Smooth muscle cell (in vitro differentiated cells): ENCODE measurements at regions not wholly inside any gene's neighbourhood (a gene's known extent, or its start where the extent isn't known, plus 50 kb on each side); places are given as distances from the start of the nearest gene placed in this dataset.

ENCODE experiments used
- DNase-seq: peaks from one replicate; lab custom pipeline; 2025; ENCODE audit not compliant: unreplicated experiment; lab: John Stamatoyannopoulos, UW
- H2AFZ ChIP-seq: fragments of 200-600 bp; sonication (generic); 2 replicates; pipeline ENCODE4 v1.6.0; 2016; ENCODE audit warnings: antibody characterized with exemption, low read depth, mild to moderate bottlenecking
- H3F3A ChIP-seq: fragments of 200-600 bp; sonication (generic); 2 replicates; pipeline ENCODE4 v1.6.0; 2017; ENCODE audit warnings: antibody characterized with exemption, low read depth
- H3K27ac ChIP-seq: fragments of 200-600 bp; sonication (generic); 2 replicates; pipeline ENCODE4 v1.5.1; 2016; ENCODE audit warnings: low read depth, mild to moderate bottlenecking
- H3K27me3 ChIP-seq: fragments of 200-600 bp; sonication (generic); 2 replicates; pipeline ENCODE4 v1.6.1; 2016; ENCODE audit warnings: low read depth, mild to moderate bottlenecking
- H3K36me3 ChIP-seq: fragments of 200-600 bp; sonication (generic); 2 replicates; pipeline ENCODE4 v1.5.1; 2016; ENCODE audit warnings: low read depth
- H3K4me1 ChIP-seq: fragments of 200-600 bp; sonication (generic); 2 replicates; pipeline ENCODE4 v1.5.1; 2016; ENCODE audit warnings: low read depth
- H3K4me2 ChIP-seq: fragments of 200-600 bp; sonication (generic); 2 replicates; pipeline ENCODE4 v1.6.0; 2016; ENCODE audit warnings: mild to moderate bottlenecking
- H3K4me3 ChIP-seq: fragments of 200-600 bp; sonication (generic); 2 replicates; pipeline ENCODE4 v1.5.1; 2016; ENCODE audit warnings: mild to moderate bottlenecking
- H3K79me2 ChIP-seq: fragments of 200-600 bp; sonication (generic); 2 replicates; pipeline ENCODE4 v1.6.0; 2016; ENCODE audit warnings: low read depth, mild to moderate bottlenecking
- H3K9ac ChIP-seq: fragments of 200-600 bp; sonication (generic); 2 replicates; pipeline ENCODE4 v1.6.0; 2016; ENCODE audit warnings: low read depth
- H3K9me3 ChIP-seq: fragments of 200-600 bp; sonication (generic); replicated peaks from 2 replicates; pipeline ENCODE4 v1.5.1; 2016; ENCODE audit warnings: low read depth
- H4K20me1 ChIP-seq: fragments of 200-600 bp; sonication (generic); 2 replicates; pipeline ENCODE4 v1.6.0; 2016; ENCODE audit warnings: low read depth
- CTCF ChIP-seq: fragments of 200-600 bp; sonication (generic); IDR thresholded peaks from 2 replicates; pipeline ENCODE4 v1.5.1; 2017; ENCODE audit warnings: borderline replicate concordance, mild to moderate bottlenecking, antibody characterized with exemption; ENCODE audit not compliant: insufficient read depth, poor library complexity, severe bottlenecking
- WGBS: methylation state at CpG from one replicate; pipeline ENCODE4 v1.1.7; 2016; ENCODE audit warnings: low lambda C conversion rate; 5-methylcytosine and 5-hydroxymethylcytosine counted together

DNA sequence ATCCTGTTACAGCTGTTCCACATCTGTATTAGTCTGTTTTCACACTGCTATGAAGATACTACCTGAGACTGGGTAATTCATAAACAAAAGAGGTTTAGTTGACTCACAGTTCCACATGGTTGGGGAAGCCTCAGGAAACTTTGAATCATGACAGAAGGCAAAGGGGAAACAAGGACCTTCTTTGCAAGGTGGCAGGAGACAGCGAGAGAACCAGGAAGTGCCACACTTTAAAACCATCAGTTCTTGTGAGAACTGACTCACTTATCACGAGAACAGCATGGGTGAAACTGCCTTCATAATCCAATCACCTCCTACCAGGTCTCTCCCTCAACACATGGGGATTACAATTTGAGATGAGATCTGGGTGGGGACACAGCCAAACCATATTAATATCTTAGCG is 110.3 kb upstream of the TRABD2B start:
- Histone ChIP-seq H3K9me3 (no peaks in the 10 kb centered on the region), H4K20me1 (no peaks in the 10 kb centered on the region), H3K79me2 (no peaks in the 10 kb centered on the region), H3K27ac (no peak overlapping the region), H3K36me3 (no peaks in the 10 kb centered on the region), H3K4me2 (no peak overlapping the region), H2AFZ (no peak overlapping the region), H3K27me3 (peaks cover 6% of the 10 kb centered on the region), H3K4me3 (no peak overlapping the region), H3K9ac (no peak overlapping the region), H3K4me1 (no peaks in the 10 kb centered on the region), H3F3A (no peaks in the 10 kb centered on the region)
- WGBS: 69% methylated on average over 3 of the region's 3 CpGs
- TF ChIP-seq CTCF: no peak
- no peak for DNase-seq

- no peak for TF ChIP-seq CTCF
- H3K27ac ChIP-seq: no peak overlapping the region
- 98% methylated on average over 2 of the region's 2 CpGs for WGBS
Measured at GRCh38 chr1:48106049-48106448, 108.9 kb upstream of the TRABD2B start.

DNA sequence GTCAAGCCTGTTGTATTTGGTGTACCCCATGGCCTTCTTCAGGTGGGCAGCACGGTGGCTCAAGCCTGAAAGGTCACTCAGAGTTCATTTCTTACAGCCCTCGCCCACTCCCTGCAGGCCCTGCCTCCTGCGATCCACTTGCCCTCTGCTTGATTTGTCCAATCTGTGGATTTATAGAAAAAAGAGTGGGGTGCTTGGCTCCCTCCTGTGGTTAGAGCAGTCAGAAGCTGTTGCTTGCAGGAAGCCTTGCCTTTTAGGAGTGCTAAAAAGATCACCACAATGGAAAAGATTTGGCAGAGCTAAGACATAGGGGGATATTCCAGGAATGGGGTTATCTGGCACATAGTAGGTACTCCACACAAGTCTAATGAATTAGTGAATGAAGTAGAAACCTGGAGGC is 108.0 kb upstream of the TRABD2B start:
- DNase-seq: no peak
- Histone ChIP-seq H3K27me3 (no peaks in the 10 kb centered on the region), H3K9ac (no peak overlapping the region), H4K20me1 (no peaks in the 10 kb centered on the region), H3F3A (no peaks in the 10 kb centered on the region), H3K79me2 (no peaks in the 10 kb centered on the region), H3K36me3 (no peaks in the 10 kb centered on the region), H3K27ac (no peak overlapping the region), H3K4me2 (no peak overlapping the region), H3K9me3 (no peaks in the 10 kb centered on the region), H3K4me3 (no peak overlapping the region), H3K4me1 (no peaks in the 10 kb centered on the region), H2AFZ (no peak overlapping the region)
- peak; percentile 39 for TF ChIP-seq CTCF
- WGBS: 89% methylated on average over 3 of the region's 3 CpGs

More at GRCh38 chr1:48106049-48106448, 108.9 kb upstream of the TRABD2B start:
- no peak overlapping the region for H3K4me2 ChIP-seq
- no peak for DNase-seq
- H3K79me2 ChIP-seq: no peaks in the 10 kb centered on the region
- H3K27me3 ChIP-seq: no peaks in the 10 kb centered on the region
- H3K36me3 ChIP-seq: no peaks in the 10 kb centered on the region
- H3K9me3 ChIP-seq: no peaks in the 10 kb centered on the region
- H3K4me3 ChIP-seq: no peak overlapping the region
- no peaks in the 10 kb centered on the region for H3F3A ChIP-seq
- no peaks in the 10 kb centered on the region for H4K20me1 ChIP-seq
- H2AFZ ChIP-seq: no peak overlapping the region
- no peak overlapping the region for H3K9ac ChIP-seq
- no peaks in the 10 kb centered on the region for H3K4me1 ChIP-seq

GRCh38 chr1:48103495-48103894 is 106.3 kb upstream of the TRABD2B start:
- Histone ChIP-seq H3K79me2 (no peaks in the 10 kb centered on the region), H3K9ac (no peak overlapping the region), H3K4me1 (no peaks in the 10 kb centered on the region), H3K36me3 (no peaks in the 10 kb centered on the region), H3K27me3 (peaks cover 7% of the 10 kb centered on the region), H3K9me3 (no peaks in the 10 kb centered on the region), H3K4me3 (no peak overlapping the region), H4K20me1 (no peaks in the 10 kb centered on the region), H3K27ac (no peak overlapping the region), H3K4me2 (no peak overlapping the region), H2AFZ (no peak overlapping the region), H3F3A (no peaks in the 10 kb centered on the region)
- no peak for DNase-seq
- TF ChIP-seq CTCF: no peak
- WGBS: 98% methylated on average over 6 of the region's 6 CpGs
